ENCODE measurements at regions not wholly inside any gene's neighbourhood (a gene's known extent, or its start where the extent isn't known, plus 50 kb on each side); places are given as distances from the start of the nearest gene placed in this dataset.

DNA sequence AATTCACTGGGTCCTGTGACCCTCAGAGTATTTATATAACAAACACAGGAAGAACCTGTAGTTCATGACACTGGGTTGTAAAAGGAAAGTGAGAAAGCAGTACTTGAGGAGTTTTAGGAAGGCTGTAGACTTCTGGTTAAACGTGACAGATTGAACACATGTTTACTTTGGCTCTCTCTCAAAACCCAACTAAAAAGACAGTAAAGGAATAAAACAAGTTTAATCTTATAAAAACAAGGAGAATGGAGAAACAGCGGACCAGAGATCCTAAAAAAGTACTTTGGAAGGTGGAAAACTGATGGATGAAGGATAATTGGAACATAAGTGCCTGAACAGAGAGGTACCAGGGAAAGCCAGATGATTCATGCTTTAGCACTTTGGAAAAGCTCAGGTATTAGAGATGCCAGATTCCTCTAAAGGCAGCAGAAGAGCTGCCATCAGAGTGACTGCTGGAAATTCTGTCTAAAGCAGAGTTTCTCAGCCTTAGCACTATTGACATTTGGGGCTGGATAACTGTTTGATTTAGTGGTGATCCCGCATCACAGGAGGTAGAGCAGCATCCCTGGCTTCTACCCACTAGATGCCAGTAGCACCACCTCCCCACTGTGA lies 182.9 kb upstream of the RORA start:
- H3K36me3 ChIP-seq: no peaks in the 10 kb centered on the region
- H3K9ac ChIP-seq (ENCODE audit: low read depth in 2 of 2, low read length in 2 of 2): no peak overlapping the region
- intact Hi-C loops (cut with DNase I): no loop called here
- TF ChIP-seq, protein P1, sequence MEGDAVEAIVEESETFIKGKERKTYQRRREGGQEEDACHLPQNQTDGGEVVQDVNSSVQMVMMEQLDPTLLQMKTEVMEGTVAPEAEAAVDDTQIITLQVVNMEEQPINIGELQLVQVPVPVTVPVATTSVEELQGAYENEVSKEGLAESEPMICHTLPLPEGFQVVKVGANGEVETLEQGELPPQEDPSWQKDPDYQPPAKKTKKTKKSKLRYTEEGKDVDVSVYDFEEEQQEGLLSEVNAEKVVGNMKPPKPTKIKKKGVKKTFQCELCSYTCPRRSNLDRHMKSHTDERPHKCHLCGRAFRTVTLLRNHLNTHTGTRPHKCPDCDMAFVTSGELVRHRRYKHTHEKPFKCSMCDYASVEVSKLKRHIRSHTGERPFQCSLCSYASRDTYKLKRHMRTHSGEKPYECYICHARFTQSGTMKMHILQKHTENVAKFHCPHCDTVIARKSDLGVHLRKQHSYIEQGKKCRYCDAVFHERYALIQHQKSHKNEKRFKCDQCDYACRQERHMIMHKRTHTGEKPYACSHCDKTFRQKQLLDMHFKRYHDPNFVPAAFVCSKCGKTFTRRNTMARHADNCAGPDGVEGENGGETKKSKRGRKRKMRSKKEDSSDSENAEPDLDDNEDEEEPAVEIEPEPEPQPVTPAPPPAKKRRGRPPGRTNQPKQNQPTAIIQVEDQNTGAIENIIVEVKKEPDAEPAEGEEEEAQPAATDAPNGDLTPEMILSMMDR (IDR thresholded peaks at IDR 0.05): no peak
- H3K4me3 ChIP-seq: no peak overlapping the region
- H3K27ac ChIP-seq: no peak overlapping the region
- H3K9me3 ChIP-seq: no peaks in the 10 kb centered on the region
- DNase-seq: no peak
- no peaks in the 10 kb centered on the region for H3K27me3 ChIP-seq
- H3K4me1 ChIP-seq: no peaks in the 10 kb centered on the region

DNA sequence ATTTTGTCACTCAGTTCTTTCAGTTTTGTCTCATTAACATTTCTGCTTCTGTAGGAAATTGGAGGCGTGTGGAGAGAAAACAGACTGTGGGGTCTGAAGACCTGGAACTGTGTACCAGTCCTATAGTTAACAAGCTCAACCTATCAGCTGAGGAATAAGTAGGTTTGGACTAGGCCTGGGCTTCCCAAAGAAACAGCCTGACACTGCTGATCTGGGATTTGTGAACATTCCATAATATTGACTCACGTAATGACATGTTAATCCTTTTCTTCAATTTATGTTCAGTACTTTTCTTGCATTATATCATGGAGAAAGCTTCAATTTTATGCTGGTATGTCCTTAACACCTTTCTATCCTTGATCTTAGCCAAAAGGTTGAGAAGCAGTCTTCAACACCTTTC lies 181.6 kb upstream of the RORA start:
- H3K27me3 ChIP-seq: no peaks in the 10 kb centered on the region
- H3K9me3 ChIP-seq: no peaks in the 10 kb centered on the region
- no peak overlapping the region for H3K27ac ChIP-seq
- H3K4me3 ChIP-seq: no peak overlapping the region
- intact Hi-C loops (cut with DNase I): no loop called here
- no peaks in the 10 kb centered on the region for H3K36me3 ChIP-seq
- H3K9ac ChIP-seq (ENCODE audit: low read depth in 2 of 2, low read length in 2 of 2): no peak overlapping the region
- no peak for DNase-seq
- TF ChIP-seq, protein P1 (IDR thresholded peaks at IDR 0.05): no peak
- H3K4me1 ChIP-seq: no peaks in the 10 kb centered on the region

GRCh38 chr15:61404567-61404966 lies 175.5 kb upstream of the RORA start:
- no peaks in the 10 kb centered on the region for H3K4me1 ChIP-seq
- DNase-seq: no peak
- TF ChIP-seq, protein P1 (IDR thresholded peaks at IDR 0.05): no peak
- no peaks in the 10 kb centered on the region for H3K27me3 ChIP-seq
- H3K27ac ChIP-seq: no peak overlapping the region
- no peaks in the 10 kb centered on the region for H3K36me3 ChIP-seq
- H3K9me3 ChIP-seq: no peaks in the 10 kb centered on the region
- H3K9ac ChIP-seq (ENCODE audit: low read depth in 2 of 2, low read length in 2 of 2): no peak overlapping the region
- intact Hi-C loops (cut with DNase I): no loop called here
- no peak overlapping the region for H3K4me3 ChIP-seq

DNA sequence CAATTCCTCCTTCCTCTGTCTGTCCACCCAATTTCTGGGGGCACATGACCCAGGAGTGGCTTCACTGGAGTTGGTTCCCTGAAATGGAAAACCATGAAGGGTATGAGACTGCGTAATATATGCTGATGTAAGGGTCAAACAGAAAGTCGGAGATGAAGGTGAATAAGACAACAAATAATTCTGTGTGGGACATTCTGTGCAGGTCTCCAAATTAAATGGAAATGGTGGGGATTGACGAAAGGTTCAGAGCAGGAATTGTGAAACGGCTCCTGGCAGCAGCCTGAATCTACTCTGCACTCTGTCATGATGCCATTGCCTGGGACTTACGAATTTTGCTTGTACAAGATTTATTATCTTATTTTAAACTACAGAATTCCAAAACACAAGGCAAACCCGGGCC lies 174.8 kb upstream of the RORA start:
- DNase-seq: no peak
- Histone ChIP-seq H3K27ac (no peak overlapping the region), H3K4me1 (no peaks in the 10 kb centered on the region), H3K9ac (ENCODE audit: low read depth in 2 of 2, low read length in 2 of 2) (no peak overlapping the region), H3K9me3 (no peaks in the 10 kb centered on the region), H3K36me3 (no peaks in the 10 kb centered on the region), H3K4me3 (no peak overlapping the region), H3K27me3 (no peaks in the 10 kb centered on the region)
- intact Hi-C loops (cut with DNase I): no loop called here
- TF ChIP-seq, protein P1 (IDR thresholded peaks at IDR 0.05): no peak

GRCh38 chr15:61401903-61402698 lies 173.0 kb upstream of the RORA start:
- H3K4me1 ChIP-seq: no peaks in the 10 kb centered on the region
- H3K9me3 ChIP-seq: no peaks in the 10 kb centered on the region
- no peaks in the 10 kb centered on the region for H3K27me3 ChIP-seq
- no peak overlapping the region for H3K9ac ChIP-seq (ENCODE audit: low read depth in 2 of 2, low read length in 2 of 2)
- intact Hi-C loops (cut with DNase I): no loop called here
- DNase-seq: no peak
- no peak overlapping the region for H3K4me3 ChIP-seq
- no peaks in the 10 kb centered on the region for H3K36me3 ChIP-seq
- no peak overlapping the region for H3K27ac ChIP-seq
- TF ChIP-seq, protein P1 (IDR thresholded peaks at IDR 0.05): no peak
